ENCODE measurements at regions not wholly inside any gene's neighbourhood (a gene's known extent, or its start where the extent isn't known, plus 50 kb on each side); places are given as distances from the start of the nearest gene placed in this dataset.

DNA sequence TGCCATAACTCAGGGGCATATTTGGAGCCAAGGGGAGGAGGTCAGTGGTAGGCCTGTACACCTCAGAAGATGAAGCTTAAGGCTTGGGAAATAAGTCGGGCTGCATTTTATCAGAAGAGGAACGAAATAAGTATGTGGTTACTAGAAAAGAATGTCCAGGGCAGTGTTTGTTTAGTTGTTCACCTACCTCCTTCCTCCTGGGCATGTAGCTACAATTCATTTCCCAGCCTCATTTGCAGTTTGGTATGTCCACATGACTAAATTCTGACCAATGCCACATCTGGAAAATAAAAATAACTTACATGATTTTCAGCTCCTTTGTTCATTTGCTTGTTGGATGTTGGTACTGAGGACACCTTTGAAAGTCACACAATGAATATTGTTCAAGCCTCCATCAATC lies 294.5 kb upstream of the RGS17 start:
- TF ChIP-seq, protein P1, sequence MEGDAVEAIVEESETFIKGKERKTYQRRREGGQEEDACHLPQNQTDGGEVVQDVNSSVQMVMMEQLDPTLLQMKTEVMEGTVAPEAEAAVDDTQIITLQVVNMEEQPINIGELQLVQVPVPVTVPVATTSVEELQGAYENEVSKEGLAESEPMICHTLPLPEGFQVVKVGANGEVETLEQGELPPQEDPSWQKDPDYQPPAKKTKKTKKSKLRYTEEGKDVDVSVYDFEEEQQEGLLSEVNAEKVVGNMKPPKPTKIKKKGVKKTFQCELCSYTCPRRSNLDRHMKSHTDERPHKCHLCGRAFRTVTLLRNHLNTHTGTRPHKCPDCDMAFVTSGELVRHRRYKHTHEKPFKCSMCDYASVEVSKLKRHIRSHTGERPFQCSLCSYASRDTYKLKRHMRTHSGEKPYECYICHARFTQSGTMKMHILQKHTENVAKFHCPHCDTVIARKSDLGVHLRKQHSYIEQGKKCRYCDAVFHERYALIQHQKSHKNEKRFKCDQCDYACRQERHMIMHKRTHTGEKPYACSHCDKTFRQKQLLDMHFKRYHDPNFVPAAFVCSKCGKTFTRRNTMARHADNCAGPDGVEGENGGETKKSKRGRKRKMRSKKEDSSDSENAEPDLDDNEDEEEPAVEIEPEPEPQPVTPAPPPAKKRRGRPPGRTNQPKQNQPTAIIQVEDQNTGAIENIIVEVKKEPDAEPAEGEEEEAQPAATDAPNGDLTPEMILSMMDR (IDR thresholded peaks at IDR 0.05): no peak
- TF ChIP-seq POLR2AphosphoS5 (IDR thresholded peaks at IDR 0.05): no peak
- TF ChIP-seq POLR2A (IDR thresholded peaks at IDR 0.05): no peak
- TF ChIP-seq EP300 (IDR thresholded peaks at IDR 0.05): no peak
